ENCODE measurements at regions not wholly inside any gene's neighbourhood (a gene's known extent, or its start where the extent isn't known, plus 50 kb on each side); places are given as distances from the start of the nearest gene placed in this dataset.

- no peak for DNase-seq (ENCODE audit: low read depth, low spot score)
- in situ Hi-C loops (cut with HindIII; ENCODE audit: low pct_unique_long_range_greater_than_20kb, low sequenced_read_pairs): no loop called here
These were observed 53.7 kb upstream of the SCAF11 start for GRCh38 chr12:46043972-46044520.

Measured in SK-MEL-5 (cell line).